ENCODE measurements at regions not wholly inside any gene's neighbourhood (a gene's known extent, or its start where the extent isn't known, plus 50 kb on each side); places are given as distances from the start of the nearest gene placed in this dataset.

DNA sequence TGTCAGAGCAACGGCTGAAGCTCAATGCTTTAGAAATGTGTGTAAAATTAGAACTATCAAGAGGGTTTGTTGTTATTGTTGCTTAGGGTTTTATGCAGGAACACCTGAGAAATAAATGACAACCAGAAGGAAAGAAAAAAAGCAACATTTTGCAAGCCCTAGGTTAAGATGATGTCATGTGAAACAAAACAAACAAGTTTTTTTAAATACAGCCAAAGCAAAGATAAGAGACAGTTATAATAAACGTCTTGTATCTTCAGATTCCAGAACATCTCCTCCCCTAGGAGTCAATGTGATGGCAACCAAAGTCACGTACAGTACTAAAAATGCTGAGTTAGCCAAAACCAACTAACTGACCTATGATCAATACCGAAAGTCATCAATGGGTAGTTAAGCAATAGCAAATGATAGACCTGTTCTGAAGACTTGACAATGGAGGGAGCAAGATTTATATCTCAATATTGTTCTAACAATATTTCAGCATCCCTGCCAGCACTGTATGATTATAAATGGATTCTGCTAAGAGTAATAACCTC lies 55.3 kb upstream of the NOCT start:
- no peaks in the 10 kb centered on the region for H3K27me3 Mint-ChIP-seq (ENCODE audit: unreplicated experiment)
- TF ChIP-seq, protein P1, sequence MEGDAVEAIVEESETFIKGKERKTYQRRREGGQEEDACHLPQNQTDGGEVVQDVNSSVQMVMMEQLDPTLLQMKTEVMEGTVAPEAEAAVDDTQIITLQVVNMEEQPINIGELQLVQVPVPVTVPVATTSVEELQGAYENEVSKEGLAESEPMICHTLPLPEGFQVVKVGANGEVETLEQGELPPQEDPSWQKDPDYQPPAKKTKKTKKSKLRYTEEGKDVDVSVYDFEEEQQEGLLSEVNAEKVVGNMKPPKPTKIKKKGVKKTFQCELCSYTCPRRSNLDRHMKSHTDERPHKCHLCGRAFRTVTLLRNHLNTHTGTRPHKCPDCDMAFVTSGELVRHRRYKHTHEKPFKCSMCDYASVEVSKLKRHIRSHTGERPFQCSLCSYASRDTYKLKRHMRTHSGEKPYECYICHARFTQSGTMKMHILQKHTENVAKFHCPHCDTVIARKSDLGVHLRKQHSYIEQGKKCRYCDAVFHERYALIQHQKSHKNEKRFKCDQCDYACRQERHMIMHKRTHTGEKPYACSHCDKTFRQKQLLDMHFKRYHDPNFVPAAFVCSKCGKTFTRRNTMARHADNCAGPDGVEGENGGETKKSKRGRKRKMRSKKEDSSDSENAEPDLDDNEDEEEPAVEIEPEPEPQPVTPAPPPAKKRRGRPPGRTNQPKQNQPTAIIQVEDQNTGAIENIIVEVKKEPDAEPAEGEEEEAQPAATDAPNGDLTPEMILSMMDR (IDR thresholded peaks at IDR 0.05; ENCODE audit: unreplicated experiment) = no peak
- intact Hi-C loops (cut with micrococcal nuclease; ENCODE audit: unreplicated experiment) = no loop called here
- no peaks in the 10 kb centered on the region for H3K36me3 Mint-ChIP-seq (ENCODE audit: insufficient read depth, unreplicated experiment)
- H3K4me1 Mint-ChIP-seq (ENCODE audit: low read depth, unreplicated experiment) = no peaks in the 10 kb centered on the region
- CTCF ChIA-PET = no interaction called here
- H3K27ac Mint-ChIP-seq (ENCODE audit: unreplicated experiment) = no peak overlapping the region
- no TSS peak for BruUV-seq (replicated peaks)
- no peaks in the 10 kb centered on the region for H3K9me3 Mint-ChIP-seq (ENCODE audit: low read depth, unreplicated experiment)
- H3K4me3 Mint-ChIP-seq (ENCODE audit: low read depth, unreplicated experiment) = no peak overlapping the region
- DNase-seq = no peak

DNA sequence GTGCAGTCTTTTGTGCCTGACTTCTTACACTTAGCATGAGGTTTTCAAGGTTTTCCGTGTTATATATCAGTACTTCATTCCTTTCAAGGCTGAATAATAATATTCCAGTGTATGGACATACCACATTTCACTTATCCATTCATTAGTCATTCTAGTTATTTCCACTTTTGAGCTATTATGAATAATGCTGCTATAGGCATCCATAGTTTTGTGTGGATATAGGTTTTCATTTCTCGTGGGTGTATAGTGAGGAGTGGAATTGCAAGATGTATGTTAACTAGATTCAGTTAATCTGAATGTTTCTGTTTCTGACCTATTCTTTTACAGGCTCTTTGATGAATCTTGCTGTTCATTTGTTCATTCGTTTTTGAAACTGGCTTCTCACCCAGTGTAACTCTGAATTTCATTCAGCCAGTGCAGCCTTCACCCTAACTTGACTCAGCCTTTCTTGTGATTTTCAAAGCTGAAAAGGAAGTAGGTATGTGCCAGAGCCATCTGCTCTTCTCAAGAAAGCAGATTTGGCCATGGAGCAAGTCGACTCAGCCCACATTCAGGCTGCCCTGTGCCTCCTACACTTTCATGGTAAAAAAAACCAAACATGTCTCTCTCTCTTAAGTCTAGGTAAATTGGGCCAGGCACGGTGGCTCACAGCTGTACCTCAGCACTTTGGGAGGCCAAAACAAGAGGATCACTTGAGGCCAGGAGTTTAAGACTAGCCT lies 56.3 kb upstream of the NOCT start:
- no TSS peak for BruUV-seq (replicated peaks)
- Mint-ChIP-seq H3K27me3 (ENCODE audit: unreplicated experiment) (no peaks in the 10 kb centered on the region), H3K36me3 (ENCODE audit: insufficient read depth, unreplicated experiment) (no peaks in the 10 kb centered on the region), H3K4me1 (ENCODE audit: low read depth, unreplicated experiment) (no peaks in the 10 kb centered on the region), H3K9me3 (ENCODE audit: low read depth, unreplicated experiment) (no peaks in the 10 kb centered on the region), H3K27ac (ENCODE audit: unreplicated experiment) (no peak overlapping the region), H3K4me3 (ENCODE audit: low read depth, unreplicated experiment) (no peak overlapping the region)
- no peak for DNase-seq
- CTCF ChIA-PET = no interaction called here
- TF ChIP-seq, protein P1 (IDR thresholded peaks at IDR 0.05; ENCODE audit: unreplicated experiment) = no peak
- intact Hi-C loops (cut with micrococcal nuclease; ENCODE audit: unreplicated experiment) = no loop called here

GRCh38 chr4:138958519-138958918 lies 57.1 kb upstream of the NOCT start:
- H3K4me3 Mint-ChIP-seq (ENCODE audit: low read depth, unreplicated experiment) = no peak overlapping the region
- no peaks in the 10 kb centered on the region for H3K4me1 Mint-ChIP-seq (ENCODE audit: low read depth, unreplicated experiment)
- H3K36me3 Mint-ChIP-seq (ENCODE audit: insufficient read depth, unreplicated experiment) = no peaks in the 10 kb centered on the region
- H3K27ac Mint-ChIP-seq (ENCODE audit: unreplicated experiment) = no peak overlapping the region
- no peak for DNase-seq
- CTCF ChIA-PET = no interaction called here
- BruUV-seq (replicated peaks) = no TSS peak
- intact Hi-C loops (cut with micrococcal nuclease; ENCODE audit: unreplicated experiment) = no loop called here
- TF ChIP-seq, protein P1 (IDR thresholded peaks at IDR 0.05; ENCODE audit: unreplicated experiment) = no peak
- H3K9me3 Mint-ChIP-seq (ENCODE audit: low read depth, unreplicated experiment) = no peaks in the 10 kb centered on the region
- H3K27me3 Mint-ChIP-seq (ENCODE audit: unreplicated experiment) = no peaks in the 10 kb centered on the region

DNA sequence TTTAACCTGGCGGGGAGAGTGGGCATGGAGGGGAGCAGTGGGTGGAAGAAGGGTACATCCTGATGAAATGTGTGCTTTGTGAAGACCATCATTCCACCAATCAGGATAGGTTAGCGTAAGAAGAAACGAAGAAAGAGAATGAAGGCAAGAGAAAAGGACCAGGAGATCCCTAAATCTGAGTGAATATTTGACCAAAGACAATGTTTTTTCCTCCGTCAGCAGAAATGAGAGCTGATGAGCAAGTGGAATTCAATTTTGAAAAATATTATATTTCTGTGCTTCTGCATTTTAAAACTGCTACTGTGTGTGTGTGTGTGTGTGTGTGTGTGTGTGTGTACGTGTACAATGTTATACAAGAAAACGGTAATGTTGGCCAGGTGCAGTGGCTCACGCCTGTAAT lies 58.3 kb upstream of the NOCT start:
- TF ChIP-seq, protein P1 (IDR thresholded peaks at IDR 0.05; ENCODE audit: unreplicated experiment) = no peak
- Mint-ChIP-seq H3K36me3 (ENCODE audit: insufficient read depth, unreplicated experiment) (no peaks in the 10 kb centered on the region), H3K9me3 (ENCODE audit: low read depth, unreplicated experiment) (no peaks in the 10 kb centered on the region), H3K4me3 (ENCODE audit: low read depth, unreplicated experiment) (no peak overlapping the region), H3K4me1 (ENCODE audit: low read depth, unreplicated experiment) (no peaks in the 10 kb centered on the region), H3K27me3 (ENCODE audit: unreplicated experiment) (no peaks in the 10 kb centered on the region), H3K27ac (ENCODE audit: unreplicated experiment) (no peak overlapping the region)
- no peak for DNase-seq
- BruUV-seq (replicated peaks) = no TSS peak
- intact Hi-C loops (cut with micrococcal nuclease; ENCODE audit: unreplicated experiment) = no loop called here
- CTCF ChIA-PET = no interaction called here

All from Calu3 (cell line).